HEK293 (cell line): ENCODE measurements at regions not wholly inside any gene's neighbourhood (a gene's known extent, or its start where the extent isn't known, plus 50 kb on each side); places are given as distances from the start of the nearest gene placed in this dataset.

Experiments used
- CTCF ChIA-PET: fragments of 350-600 bp; formaldehyde crosslinking; extraction: SDS; loops from one replicate; lab custom pipeline; 2021; ENCODE audit warnings: antibody characterized with exemption; lab: Yijun Ruan, JAX
- POLR2A ChIA-PET: fragments of 300-600 bp; formaldehyde crosslinking; extraction: SDS; loops from one replicate; lab custom pipeline; 2020; ENCODE audit warnings: antibody characterized with exemption, inconsistent platforms; lab: Yijun Ruan, JAX
- H3K27ac ChIP-seq: fragments of 200-500 bp; sonication (Bioruptor generic); 2 replicates; pipeline ENCODE4 v1.5.1; 2014; ENCODE audit warnings: low read depth, low read length, control low read depth, inconsistent platforms; ENCODE audit errors: extremely low read depth
- H3K36me3 ChIP-seq, 2 experiments: fragments of 200-500 bp in 1 of 2; sonication (Bioruptor generic) in 1 of 2; 1 replicate in 1 of 2; 2 replicates in 1 of 2; pipeline ENCODE4 v1.5.1; 2014 to 2017; ENCODE audit warnings: inconsistent platforms in 2 of 2, low read length in 2 of 2; ENCODE audit not compliant: control insufficient read depth in 2 of 2, insufficient read depth in 1 of 2
- H3K4me1 ChIP-seq: fragments of 200-500 bp; sonication (Bioruptor generic); 2 replicates; pipeline ENCODE4 v1.5.1; 2014; ENCODE audit warnings: mild to moderate bottlenecking, low read length, inconsistent platforms; ENCODE audit not compliant: control insufficient read depth, insufficient read depth
- H3K4me3 ChIP-seq: 2 replicates; pipeline ENCODE4 v1.5.1; 2011; ENCODE audit warnings: low read depth, mild to moderate bottlenecking, control low read depth, low read length, moderate library complexity
- H3K9me3 ChIP-seq: fragments of 200-500 bp; sonication (Bioruptor generic); 2 replicates; pipeline ENCODE4 v1.5.1; 2014; ENCODE audit warnings: low read depth, low read length, inconsistent platforms; ENCODE audit not compliant: control insufficient read depth, insufficient read depth
- ATF2 ChIP-seq: fragments of 450-650 bp; formaldehyde crosslinking; IDR thresholded peaks from 2 replicates; pipeline ENCODE4 v1.5.1; 2016; ENCODE audit warnings: missing biosample characterization, missing genetic modification characterization, low read depth
- CTCF ChIP-seq: fragments of 450-650 bp; formaldehyde crosslinking; IDR thresholded peaks from 2 replicates; pipeline ENCODE4 v1.5.1; 2016; ENCODE audit warnings: missing biosample characterization, missing genetic modification characterization
- GLI4 ChIP-seq: fragments of 450-650 bp; formaldehyde crosslinking; IDR thresholded peaks from 2 replicates; pipeline ENCODE4 v1.5.1; 2016; ENCODE audit warnings: missing biosample characterization, missing genetic modification characterization
- KLF1 ChIP-seq: fragments of 450-650 bp; formaldehyde crosslinking; IDR thresholded peaks from 2 replicates; pipeline ENCODE4 v1.5.1; 2016; ENCODE audit warnings: missing biosample characterization, missing genetic modification characterization
- KLF9 ChIP-seq: fragments of 450-650 bp; formaldehyde crosslinking; IDR thresholded peaks from 2 replicates; pipeline ENCODE4 v1.5.1; 2016; ENCODE audit warnings: missing biosample characterization, missing genetic modification characterization, low read depth
- SP3 ChIP-seq: fragments of 450-650 bp; formaldehyde crosslinking; IDR thresholded peaks from 2 replicates; pipeline ENCODE4 v1.5.1; 2016; ENCODE audit warnings: missing biosample characterization, missing genetic modification characterization
- SP7 ChIP-seq: fragments of 450-650 bp; formaldehyde crosslinking; IDR thresholded peaks from 2 replicates; pipeline ENCODE4 v1.5.1; 2016; ENCODE audit warnings: missing biosample characterization, missing genetic modification characterization
- TRIM28 ChIP-seq: IDR thresholded peaks from 2 replicates; pipeline ENCODE4 v1.6.1; 2011; ENCODE audit warnings: low read length, control low read depth, borderline replicate concordance
- ZBTB10 ChIP-seq: fragments of 450-650 bp; formaldehyde crosslinking; IDR thresholded peaks from 2 replicates; pipeline ENCODE4 v1.5.1; 2016; ENCODE audit warnings: missing biosample characterization, missing genetic modification characterization
- ZBTB20 ChIP-seq: fragments of 450-650 bp; formaldehyde crosslinking; IDR thresholded peaks from 2 replicates; pipeline ENCODE4 v1.5.1; 2016; ENCODE audit warnings: missing biosample characterization, missing genetic modification characterization
- ZBTB21 ChIP-seq: fragments of 450-650 bp; formaldehyde crosslinking; IDR thresholded peaks from 2 replicates; pipeline ENCODE4 v1.5.1; 2017; ENCODE audit warnings: missing biosample characterization, missing genetic modification characterization
- ZNF214 ChIP-seq: fragments of 450-650 bp; formaldehyde crosslinking; IDR thresholded peaks from 2 replicates; pipeline ENCODE4 v1.5.1; 2017; ENCODE audit warnings: missing biosample characterization, mild to moderate bottlenecking, missing genetic modification characterization, borderline replicate concordance
- ZNF274 ChIP-seq, 2 experiments: fragments of 200-500 bp in 1 of 2; fragments of 450-650 bp in 1 of 2; sonication (Bioruptor generic) in 1 of 2; formaldehyde crosslinking in 1 of 2; IDR thresholded peaks; 2 replicates each; pipeline versions ENCODE4 v1.5.1 to v1.6.1; 2014 to 2016; ENCODE audit warnings: borderline replicate concordance in 1 of 2, inconsistent platforms in 1 of 2, low read length in 1 of 2, missing biosample characterization in 1 of 2, missing genetic modification characterization in 1 of 2
- ZNF335 ChIP-seq: fragments of 450-650 bp; formaldehyde crosslinking; conservative IDR thresholded peaks from 2 replicates; pipeline ENCODE4 v1.5.1; 2016; ENCODE audit warnings: missing biosample characterization, missing genetic modification characterization
- ZNF398 ChIP-seq: fragments of 450-650 bp; formaldehyde crosslinking; IDR thresholded peaks from 2 replicates; pipeline ENCODE4 v1.5.1; 2017; ENCODE audit warnings: missing biosample characterization, missing genetic modification characterization
- ZNF426 ChIP-seq: fragments of 450-650 bp; formaldehyde crosslinking; IDR thresholded peaks from 2 replicates; pipeline ENCODE4 v1.5.1; 2017; ENCODE audit warnings: missing biosample characterization, missing genetic modification characterization, mild to moderate bottlenecking, inconsistent platforms, moderate library complexity
- ZNF48 ChIP-seq: fragments of 450-650 bp; formaldehyde crosslinking; IDR thresholded peaks from 2 replicates; pipeline ENCODE4 v1.5.1; 2016; ENCODE audit warnings: missing biosample characterization, missing genetic modification characterization
- ZNF677 ChIP-seq: fragments of 450-650 bp; IDR thresholded peaks from 2 replicates; pipeline ENCODE4 v1.5.0; 2018; ENCODE audit warnings: missing biosample characterization, mild to moderate bottlenecking, missing genetic modification characterization, moderate library complexity
- ZNF830 ChIP-seq: fragments of 450-650 bp; IDR thresholded peaks from 2 replicates; pipeline ENCODE4 v1.5.0; 2018; ENCODE audit warnings: missing biosample characterization, missing genetic modification characterization, low read depth, mild to moderate bottlenecking, moderate library complexity
- ZSCAN16 ChIP-seq: fragments of 450-650 bp; formaldehyde crosslinking; IDR thresholded peaks from 2 replicates; pipeline ENCODE4 v1.5.1; 2016; ENCODE audit warnings: missing biosample characterization, missing genetic modification characterization
- TF ChIP-seq, protein P1 (sequence below): fragments of 450-650 bp; formaldehyde crosslinking; IDR thresholded peaks from 2 replicates; pipeline ENCODE4 v1.5.1; 2016; ENCODE audit warnings: missing biosample characterization, missing genetic modification characterization
- TF ChIP-seq, protein P2 (sequence below): fragments of 450-650 bp; formaldehyde crosslinking; IDR thresholded peaks from 2 replicates; pipeline ENCODE4 v1.5.1; 2017; ENCODE audit warnings: missing biosample characterization, missing genetic modification characterization

- TF ChIP-seq ZNF677 = no peak
- TF ChIP-seq, all 188 proteins: peak for 0
These were observed 73.9 kb upstream of the RRP15 start (continued) for GRCh38 chr1:218211241-218211640.

GRCh38 chr1:218217040-218217439 is 68.1 kb upstream of the RRP15 start:
- ChIA-PET POLR2A (no interaction called here), CTCF (no interaction called here)
- H3K9me3 ChIP-seq = no peaks in the 10 kb centered on the region
- H3K4me1 ChIP-seq = no peaks in the 10 kb centered on the region
- no peak overlapping the region for H3K4me3 ChIP-seq
- no peaks in the 10 kb centered on the region for H3K36me3 ChIP-seq
- no peak overlapping the region for H3K27ac ChIP-seq
- TF ChIP-seq GLI4 (tag by site-specific recombination) (no peak), ZNF48 (tag by site-specific recombination) (no peak), ZBTB20 (tag by site-specific recombination) (no peak), ZNF274 (IDR thresholded peaks at IDR 0.05; ENCODE audit: low read length) (no peak), ZNF274 (tag by site-specific recombination; IDR thresholded peaks at IDR 0.05; ENCODE audit: borderline replicate concordance) (no peak), TRIM28 (no peak), ZBTB10 (no peak), KLF1 (no peak), ZNF335 (tag by site-specific recombination) (no peak), SP7 (tag by site-specific recombination) (no peak), ZNF398 (no peak), ATF2 (no peak), SP3 (tag by site-specific recombination) (no peak), ZSCAN16 (tag by site-specific recombination) (no peak)
- TF ChIP-seq, protein P1, sequence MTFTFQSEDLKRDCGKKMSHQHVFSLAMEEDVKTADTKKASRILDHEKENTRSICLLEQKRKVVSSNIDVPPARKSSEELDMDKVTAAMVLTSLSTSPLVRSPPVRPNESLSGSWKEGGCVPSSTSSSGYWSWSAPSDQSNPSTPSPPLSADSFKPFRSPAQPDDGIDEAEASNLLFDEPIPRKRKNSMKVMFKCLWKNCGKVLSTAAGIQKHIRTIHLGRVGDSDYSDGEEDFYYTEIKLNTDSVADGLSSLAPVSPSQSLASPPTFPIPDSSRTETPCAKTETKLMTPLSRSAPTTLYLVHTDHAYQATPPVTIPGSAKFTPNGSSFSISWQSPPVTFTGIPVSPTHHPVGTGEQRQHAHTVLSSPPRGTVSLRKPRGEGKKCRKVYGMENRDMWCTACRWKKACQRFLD (tag by site-specific recombination) = no peak
- TF ChIP-seq, protein P2, sequence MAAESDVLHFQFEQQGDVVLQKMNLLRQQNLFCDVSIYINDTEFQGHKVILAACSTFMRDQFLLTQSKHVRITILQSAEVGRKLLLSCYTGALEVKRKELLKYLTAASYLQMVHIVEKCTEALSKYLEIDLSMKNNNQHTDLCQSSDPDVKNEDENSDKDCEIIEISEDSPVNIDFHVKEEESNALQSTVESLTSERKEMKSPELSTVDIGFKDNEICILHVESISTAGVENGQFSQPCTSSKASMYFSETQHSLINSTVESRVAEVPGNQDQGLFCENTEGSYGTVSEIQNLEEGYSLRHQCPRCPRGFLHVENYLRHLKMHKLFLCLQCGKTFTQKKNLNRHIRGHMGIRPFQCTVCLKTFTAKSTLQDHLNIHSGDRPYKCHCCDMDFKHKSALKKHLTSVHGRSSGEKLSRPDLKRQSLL = no peak
- TF ChIP-seq, all 188 proteins: peak for 0

DNA sequence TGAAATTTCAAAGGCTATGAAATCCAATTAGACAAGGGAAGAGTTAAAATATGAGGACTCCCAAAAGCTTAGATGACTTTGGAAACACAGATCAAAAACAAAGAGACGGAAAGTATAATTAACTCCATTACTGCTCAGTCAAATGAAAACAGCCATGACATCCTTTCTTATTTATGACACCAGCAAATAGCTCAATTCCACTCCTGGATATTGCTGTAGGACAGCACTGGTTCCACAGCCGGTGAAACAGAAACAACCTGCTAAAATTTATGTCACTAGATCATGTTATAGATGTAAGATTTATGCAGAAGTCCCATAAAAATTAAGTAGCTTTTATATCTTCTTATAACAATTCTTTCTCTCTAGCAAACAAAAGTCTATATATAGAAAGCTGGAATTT is 65.6 kb upstream of the RRP15 start:
- CTCF ChIA-PET = no interaction called here

More for the DNA sequence above, 65.6 kb upstream of the RRP15 start:
- H3K36me3 ChIP-seq = no peaks in the 10 kb centered on the region
- TF ChIP-seq ZNF426 (tag by site-specific recombination) (no peak), CTCF (no peak), ZNF214 (tag by site-specific recombination) (no peak), KLF9 (tag by site-specific recombination) (no peak), ZBTB21 (tag by site-specific recombination) (no peak), ZNF830 (tag by site-specific recombination) (no peak)
- TF ChIP-seq, all 188 proteins: peak for 0
- POLR2A ChIA-PET = no interaction called here
- Histone ChIP-seq H3K4me3 (no peak overlapping the region), H3K27ac (no peak overlapping the region), H3K4me1 (no peaks in the 10 kb centered on the region), H3K9me3 (no peaks in the 10 kb centered on the region)
